ENCODE measurements at regions not wholly inside any gene's neighbourhood (a gene's known extent, or its start where the extent isn't known, plus 50 kb on each side); places are given as distances from the start of the nearest gene placed in this dataset.
"Not testable (repeated sequence)": the region's sequence is repeated elsewhere in the genome, so short reads cannot be mapped to it uniquely, and the experiment has no call there.

DNA sequence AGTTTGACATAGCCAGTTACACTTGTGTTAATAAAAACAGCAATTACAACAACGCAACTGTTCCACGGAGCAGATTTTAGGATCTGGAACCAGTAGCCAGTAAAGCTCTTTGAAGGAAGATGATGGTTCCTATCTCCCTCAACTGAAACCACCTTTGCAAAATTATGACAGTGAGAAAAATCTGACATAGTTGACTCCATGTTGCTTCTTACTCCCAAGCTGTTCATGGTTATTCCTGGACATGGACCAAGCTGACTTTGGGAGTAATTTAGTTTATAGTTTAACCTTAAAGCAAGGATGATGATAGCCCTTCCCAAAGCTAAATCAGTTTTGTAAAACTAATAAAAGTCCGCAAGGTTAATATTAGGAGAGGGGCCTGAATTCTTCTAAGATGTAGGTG is 518.0 kb upstream of the ZP4 start:
- no peak for DNase-seq (ENCODE audit: low read depth in 4 of 4, low spot score in 3 of 4)

DNA sequence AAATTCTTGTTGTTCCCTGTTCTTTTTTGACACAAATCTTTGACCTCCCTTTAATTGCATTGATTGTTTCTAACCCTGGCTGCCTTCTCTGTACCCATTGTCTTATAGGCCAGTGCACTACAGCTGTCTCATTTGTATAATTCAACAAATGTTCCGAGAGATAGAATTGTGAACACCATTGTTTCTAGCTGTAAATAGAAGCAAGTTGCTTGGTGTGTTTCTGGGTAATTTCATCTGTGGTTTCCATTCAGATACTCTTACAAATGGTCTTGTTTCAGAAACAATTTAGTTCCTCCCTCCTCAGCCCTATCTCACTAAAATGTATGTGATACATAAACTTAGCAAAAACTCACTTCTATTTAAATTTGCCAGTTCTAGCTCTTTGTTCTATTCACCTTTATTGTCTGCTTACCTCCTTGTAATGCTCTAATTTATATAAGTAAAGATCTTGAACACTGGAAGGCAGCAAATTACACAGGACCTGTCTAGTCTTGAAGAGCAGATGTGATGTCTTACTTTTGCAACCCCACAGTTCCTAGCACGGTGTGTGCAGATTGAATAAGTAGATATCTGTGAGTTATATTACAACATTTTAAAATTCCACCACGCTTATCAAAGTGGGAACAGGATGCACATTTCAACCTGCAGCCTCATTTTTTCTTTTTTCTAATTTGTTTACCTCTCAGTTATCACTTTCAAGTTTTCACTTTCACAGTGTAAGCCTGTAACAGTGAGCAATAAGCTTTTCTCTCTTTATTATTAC is 515.6 kb upstream of the ZP4 start:
- no peak for DNase-seq (ENCODE audit: low read depth in 4 of 4, low spot score in 3 of 4)

DNA sequence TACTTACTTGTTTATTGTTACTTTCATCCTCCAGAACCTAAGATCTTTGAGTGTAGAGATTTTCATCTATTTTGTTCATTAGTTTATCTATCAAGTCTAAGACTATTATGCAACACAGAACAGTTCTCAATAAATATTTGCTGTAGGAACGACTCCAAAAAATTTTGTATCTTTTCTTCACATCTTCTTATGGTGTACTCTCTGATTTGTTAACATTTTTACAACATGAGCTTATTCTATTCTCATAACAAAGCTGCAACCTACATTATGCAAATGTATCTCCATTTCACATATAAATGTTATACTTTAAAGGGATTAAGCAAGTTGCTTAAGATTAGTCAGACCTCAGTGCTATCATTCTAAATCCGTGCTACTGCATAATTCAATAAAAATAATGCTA is 514.2 kb upstream of the ZP4 start:
- DNase-seq (ENCODE audit: low read depth in 4 of 4, low spot score in 3 of 4) = no peak

DNA sequence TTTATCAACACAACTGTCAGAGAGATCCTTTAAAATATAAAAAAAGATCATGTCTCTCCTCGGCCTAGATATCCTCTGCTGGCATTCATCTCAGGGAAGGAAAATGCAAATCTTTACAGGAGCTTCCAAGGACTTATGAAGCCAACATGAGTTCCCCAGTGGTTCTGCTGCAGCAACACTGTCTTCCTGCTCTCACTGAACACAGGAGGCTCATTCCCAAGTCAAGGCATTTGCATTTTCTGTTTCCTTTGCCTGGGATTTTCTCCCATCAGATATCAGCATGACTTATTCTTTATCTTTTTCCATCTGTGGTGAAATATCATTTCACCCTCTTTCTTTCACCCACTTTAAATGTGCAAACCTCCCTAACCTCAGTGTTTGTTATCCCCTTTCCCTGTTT is 513.8 kb upstream of the ZP4 start:
- DNase-seq (ENCODE audit: low read depth in 4 of 4, low spot score in 3 of 4) = no peak

DNA sequence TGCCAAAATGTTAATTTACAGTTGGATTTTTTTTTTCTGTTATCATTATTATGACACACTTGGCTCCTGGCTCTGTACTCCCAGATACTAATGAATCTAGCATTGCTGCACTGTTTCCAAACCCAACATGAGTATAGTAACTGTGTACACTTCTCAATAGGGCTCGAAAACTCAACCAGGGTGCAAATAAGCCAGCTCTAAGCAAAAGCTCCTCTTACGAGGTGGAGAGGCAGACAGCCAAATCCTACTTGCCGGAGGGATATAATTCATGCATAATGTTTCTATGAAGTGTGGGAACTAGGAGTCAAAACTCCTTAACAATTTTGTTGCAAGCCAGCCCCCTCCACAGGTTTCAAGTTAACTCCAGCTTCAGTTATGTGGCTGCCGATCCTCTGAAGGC is 510.4 kb upstream of the ZP4 start:
- DNase-seq (ENCODE audit: low read depth in 4 of 4, low spot score in 3 of 4) = no peak

DNA sequence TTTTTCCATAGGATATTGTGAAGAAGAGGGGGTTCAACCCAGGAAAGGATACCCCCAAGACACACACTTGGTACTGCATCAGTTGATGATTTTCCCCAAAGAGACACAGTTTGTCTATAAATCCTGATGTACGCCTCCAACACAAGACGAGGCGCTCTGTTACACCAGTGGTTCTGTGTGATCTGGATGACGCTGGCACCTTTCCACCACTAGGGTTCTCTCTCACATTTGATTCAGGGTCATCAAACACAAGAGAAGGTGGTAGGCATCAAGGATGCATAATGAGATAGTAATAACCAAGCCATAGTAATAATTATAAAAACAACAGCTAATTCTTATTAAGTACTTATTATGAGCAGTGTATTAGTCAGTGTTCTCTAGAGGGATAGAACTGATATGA is 508.8 kb upstream of the ZP4 start:
- DNase-seq (ENCODE audit: low read depth in 4 of 4, low spot score in 3 of 4) = no peak

DNA sequence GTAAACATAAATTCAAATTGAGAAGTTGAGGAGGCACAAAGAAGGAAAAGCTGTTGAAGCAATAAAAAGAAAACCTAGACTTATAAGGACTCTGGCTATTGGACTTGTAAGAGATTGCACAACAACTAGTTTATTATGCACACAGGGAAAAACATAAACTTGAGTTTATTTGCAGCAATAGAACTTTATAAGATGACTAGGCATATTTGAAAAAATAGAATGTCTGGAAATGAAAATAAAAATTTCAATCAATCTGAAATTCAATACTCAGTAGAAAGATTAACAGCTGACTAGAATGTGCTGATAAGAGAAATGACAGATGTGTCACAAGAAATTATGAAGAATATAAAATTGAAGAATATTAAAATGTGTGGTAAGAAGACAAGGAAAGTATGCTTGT is 505.4 kb upstream of the ZP4 start:
- no peak for DNase-seq (ENCODE audit: low read depth in 4 of 4, low spot score in 3 of 4)

DNA sequence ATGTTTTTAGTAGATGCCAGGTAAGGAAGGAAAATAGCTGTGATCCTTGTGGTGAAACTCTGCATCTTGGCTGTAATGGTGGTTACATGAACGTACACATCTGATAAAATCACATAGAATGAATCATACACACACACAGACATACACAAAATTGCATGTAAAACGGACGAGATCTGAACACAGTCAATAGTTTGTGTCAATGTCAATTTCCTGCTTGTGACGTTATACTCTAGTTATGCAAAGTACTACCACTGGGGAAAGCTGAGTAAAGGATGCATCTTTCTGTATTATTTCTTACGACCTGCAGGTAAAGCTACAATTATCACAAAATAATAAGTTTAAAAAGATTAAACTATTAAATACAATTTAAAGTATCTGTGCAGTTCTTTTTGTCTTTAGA is 493.7 kb upstream of the ZP4 start:
- DNase-seq (ENCODE audit: low read depth in 4 of 4, low spot score in 3 of 4) = no peak

DNA sequence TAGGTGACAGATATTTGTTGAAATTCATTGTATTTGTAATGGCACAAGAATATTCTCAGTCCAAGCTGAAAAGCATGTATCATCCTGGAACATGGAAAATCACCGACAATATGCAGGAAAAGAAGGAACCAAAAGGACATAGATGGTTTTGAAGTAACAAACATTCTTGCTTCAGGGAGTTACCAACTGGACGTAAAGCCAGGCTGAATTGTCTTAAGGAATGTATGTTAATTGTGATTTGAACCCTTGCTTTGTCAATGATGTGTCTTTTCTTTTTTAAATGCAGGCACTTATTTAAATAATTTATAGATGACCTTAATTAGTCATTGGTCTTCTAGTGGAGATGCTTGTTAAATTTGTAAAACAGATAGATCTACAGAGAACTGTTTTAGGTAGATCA is 489.4 kb upstream of the ZP4 start:
- DNase-seq (ENCODE audit: low read depth in 4 of 4, low spot score in 3 of 4) = no peak

DNA sequence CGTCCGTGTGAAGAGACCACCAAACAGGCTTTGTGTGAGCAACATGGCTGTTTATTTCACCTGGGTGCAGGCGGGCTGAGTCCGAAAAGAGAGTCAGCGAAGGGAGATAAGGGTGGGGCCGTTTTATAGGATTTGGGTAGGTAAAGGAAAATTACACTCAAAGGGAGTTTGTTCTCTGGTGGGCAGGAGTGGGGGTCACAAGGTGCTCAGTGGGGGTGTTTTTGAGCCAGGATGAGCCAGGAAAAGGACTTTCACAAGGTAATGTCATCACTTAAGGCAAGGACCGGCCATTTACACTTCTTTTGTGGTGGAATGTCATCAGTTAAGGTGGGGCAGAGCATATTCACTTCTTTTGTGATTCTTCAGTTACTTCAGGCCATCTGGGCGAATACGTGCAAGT is 488.7 kb upstream of the ZP4 start:
- not testable (repeated sequence) for DNase-seq (ENCODE audit: low read depth in 4 of 4, low spot score in 3 of 4)

DNA sequence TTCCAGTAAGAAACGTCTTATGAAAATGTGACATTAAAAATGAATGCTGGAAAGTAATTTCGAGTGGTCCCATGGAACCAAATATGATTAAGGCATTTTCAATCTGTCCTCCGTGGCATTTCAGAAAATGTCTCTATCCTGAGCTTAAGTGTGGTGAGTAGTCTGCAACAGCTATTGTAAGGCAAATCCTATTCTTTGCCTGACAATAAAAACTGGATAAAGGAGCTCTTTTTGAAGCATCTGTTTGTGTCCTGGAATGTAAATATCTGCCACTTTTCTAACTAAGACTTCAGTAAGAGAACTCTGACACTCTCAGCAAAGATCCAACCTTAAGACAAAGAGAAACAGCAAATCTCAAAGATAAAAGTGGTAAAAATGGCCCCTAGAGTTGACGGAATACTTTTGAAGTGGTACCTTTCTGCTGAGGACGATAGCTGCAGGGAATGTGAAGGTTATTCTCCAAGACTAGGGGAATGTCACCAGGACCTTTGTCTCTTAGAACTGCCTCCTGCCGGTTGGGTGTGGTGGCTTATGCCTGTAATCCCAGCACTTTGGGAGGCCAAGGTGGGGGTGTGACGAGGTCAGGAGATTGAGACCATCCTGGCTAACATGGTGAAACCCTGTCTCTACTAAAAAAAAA is 486.7 kb upstream of the ZP4 start:
- no peak for DNase-seq (ENCODE audit: low read depth in 4 of 4, low spot score in 3 of 4)

DNA sequence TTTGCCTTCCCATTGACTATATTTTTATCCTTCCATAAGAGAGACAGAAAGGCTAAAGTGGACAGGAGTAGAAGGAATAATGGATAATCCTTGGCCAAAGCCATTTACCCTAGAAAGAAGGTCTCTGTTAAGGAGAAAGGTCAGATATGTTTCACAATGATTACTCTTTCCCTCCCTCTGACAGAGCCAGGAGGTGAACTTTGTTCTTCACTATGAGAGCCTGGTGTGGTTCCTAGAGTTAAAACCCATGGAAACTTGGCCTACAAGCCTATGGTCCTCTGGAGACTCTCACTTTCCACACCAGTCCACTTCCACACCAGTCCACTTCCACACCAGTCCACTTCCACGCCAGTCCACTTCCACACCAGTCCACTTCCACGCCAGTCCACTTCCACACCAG is 479.9 kb upstream of the ZP4 start:
- DNase-seq (ENCODE audit: low read depth in 4 of 4, low spot score in 3 of 4) = no peak

DNA sequence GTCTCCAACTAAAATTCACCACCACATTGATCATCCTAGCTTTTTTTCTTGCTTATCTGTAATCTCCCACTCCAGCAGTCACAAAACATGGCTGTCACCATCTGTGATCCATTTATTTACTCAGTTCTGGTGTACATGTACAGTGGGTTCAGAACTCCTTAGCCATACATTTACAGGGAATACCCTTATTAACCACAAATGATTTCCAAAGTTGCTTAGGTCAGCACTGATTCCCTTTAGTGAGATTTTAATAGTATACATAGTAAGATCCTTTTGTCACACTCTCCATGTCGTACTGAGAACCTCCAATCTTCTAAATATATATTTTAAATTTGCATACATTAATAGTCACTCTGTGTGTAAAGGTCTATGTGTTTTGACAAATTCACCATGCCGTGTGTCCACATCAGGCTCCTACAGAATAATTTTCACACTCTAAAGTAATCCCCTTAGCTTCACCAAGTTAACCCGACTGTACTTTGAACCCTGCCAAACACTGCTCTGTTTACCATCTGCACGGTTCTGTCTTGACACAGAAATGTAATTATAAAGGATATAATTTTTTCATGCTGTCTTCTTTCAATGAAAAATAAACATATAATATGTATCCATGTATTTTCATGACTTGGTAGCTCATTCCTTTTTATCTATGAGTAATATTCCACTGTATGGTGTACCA is 473.6 kb upstream of the ZP4 start:
- no peak for DNase-seq (ENCODE audit: low read depth in 4 of 4, low spot score in 3 of 4)

DNA sequence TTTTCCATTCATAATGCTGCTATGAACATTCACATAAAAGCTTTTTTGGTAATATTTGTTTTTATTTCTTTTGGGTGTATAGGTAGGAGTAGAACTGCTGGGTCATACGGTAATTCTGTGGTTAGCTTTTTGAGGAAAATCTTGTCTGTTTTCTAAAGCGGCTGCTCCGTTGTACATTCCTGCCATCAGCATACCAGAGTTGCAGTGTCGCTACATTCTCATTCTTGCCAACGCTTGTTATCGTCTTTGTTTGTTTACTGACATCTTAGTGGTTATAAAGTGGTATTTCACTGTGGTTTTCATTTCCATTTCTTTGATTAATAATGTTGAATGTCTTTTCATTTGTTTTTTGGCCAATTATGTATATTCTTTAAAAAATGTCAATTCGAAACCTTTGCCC is 469.8 kb upstream of the ZP4 start:
- DNase-seq (ENCODE audit: low read depth in 4 of 4, low spot score in 3 of 4) = no peak

DNA sequence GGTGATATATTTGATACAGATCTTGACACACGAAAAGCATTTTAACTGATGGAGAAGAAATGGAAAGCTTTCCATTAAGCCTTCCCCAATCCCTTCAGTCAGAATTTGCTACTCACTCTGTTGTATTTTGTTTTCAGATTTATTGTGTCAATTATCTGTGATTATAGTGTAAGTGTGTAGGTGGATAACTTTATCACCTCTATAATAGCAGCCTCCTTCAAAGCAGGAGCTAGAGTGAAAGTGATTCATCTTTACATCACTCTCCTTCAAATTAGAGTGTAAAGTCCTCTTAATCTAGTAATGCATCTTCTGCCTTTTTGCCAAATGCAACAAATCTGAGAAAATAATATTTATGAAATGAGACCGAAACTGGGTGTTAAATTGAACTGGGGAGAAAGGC is 459.7 kb upstream of the ZP4 start:
- DNase-seq (ENCODE audit: low read depth in 4 of 4, low spot score in 3 of 4) = no peak

DNA sequence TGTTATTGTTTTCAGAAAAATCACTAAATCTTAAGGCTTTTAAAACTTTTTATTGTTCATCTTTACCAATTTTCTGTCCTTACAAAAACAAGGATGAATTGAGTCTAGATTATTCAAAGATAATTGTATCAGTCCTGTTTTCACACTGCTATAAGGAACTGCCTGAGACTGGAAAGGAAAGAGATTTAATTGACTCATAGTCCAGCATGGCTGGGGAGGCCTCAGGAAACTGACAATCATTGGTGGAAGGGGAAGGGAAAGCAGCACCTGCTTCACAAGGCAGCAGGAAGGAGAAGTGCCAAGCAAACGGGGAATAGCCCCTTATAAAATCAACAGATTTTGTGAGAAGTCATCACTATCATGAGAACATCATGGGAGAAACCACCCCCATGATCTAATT is 455.6 kb upstream of the ZP4 start:
- no peak for DNase-seq (ENCODE audit: low read depth in 4 of 4, low spot score in 3 of 4)

DNA sequence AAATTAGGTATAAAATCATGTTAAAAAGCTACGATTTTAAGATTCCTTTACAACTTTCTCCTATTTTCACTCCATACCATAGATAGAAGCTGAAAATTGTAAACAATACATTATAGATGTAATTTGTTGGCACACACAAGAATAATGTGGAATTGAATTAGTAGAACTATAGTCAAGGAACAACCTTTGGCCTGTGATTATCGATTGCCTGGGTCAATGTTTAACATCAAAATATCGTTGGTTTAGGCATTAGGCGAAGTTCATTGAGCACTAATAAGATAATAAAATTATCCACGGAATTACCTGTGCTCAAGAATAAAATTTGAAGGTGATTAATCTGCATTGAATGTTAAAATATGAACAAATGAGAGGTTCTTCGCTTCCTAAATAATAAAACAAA is 455.1 kb upstream of the ZP4 start:
- DNase-seq (ENCODE audit: low read depth in 4 of 4, low spot score in 3 of 4) = no peak

DNA sequence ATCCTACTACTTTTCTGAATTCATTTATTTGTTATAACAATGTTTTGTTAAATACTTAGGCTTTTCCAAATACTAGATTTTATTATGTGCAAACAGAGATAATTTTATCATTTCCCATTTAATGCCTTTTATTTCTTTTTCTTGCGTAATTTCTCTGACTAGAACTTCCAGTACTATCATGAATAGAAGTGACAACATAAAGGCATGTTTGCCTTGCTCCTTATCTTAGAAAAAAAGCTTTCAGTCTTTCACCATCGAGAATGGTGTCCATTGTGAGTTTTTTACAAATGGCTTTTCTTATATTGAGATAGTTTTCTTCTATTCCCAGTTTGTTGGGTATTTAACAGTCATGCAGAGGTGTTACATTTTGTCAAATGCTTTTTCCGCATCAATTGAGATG is 453.1 kb upstream of the ZP4 start:
- no peak for DNase-seq (ENCODE audit: low read depth in 4 of 4, low spot score in 3 of 4)

DNA sequence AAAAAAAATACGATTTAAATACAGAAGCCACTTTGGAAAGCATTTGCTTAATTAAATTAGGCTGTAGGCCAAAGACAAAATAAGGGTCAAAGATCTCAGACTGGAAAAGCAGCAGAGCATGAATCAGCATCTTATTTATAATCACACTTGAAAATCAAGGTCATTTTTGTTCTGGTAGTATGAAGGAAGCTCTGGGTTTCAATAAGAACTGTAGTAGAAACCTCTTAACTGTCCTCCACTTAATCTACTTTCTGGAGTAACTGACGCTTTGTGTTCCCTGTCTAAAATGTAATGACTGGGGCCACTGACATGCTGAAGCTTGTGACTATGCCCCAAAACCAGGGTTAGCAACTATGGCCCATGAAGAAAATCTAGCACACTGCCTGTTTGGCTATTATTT is 450.7 kb upstream of the ZP4 start:
- DNase-seq (ENCODE audit: low read depth in 4 of 4, low spot score in 3 of 4) = no peak

DNA sequence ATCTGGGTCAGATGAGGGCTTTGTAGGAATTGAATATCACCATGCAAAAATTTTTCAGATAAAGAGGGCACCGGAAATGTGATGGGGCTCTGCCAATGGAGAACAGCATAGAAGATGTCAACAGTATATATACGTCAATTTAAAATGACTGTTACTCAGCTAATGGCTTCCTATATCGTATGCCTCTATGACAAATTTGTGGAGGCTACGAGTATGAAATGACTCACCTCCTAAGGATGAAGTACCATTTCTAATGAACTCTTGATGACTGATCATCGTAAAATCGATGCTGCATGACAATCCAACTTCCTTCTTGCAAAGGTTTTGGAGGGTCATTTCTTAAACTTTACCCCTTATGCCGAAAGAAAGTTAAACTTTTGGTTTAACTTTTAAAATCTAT is 450.3 kb upstream of the ZP4 start:
- no peak for DNase-seq (ENCODE audit: low read depth in 4 of 4, low spot score in 3 of 4)

DNA sequence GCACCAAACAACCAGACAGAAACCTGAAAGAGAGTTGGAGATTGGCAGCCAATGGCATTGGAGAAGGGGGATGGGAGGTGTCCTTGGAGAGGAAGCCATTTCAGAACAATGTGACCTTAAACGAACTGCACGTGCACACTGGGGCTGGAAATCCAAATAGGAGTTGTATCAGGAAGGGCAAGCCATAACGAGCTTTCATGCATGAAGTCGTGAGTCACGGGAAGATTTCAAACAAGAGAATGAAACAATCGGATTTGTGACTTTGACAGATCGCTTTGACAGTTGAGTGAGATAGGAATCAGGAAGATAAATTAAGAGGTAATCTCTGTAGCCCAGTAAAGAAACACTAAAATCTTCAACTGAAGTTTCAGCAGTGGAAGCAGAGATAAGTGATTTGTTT is 445.8 kb upstream of the ZP4 start:
- no peak for DNase-seq (ENCODE audit: low read depth in 4 of 4, low spot score in 3 of 4)

DNA sequence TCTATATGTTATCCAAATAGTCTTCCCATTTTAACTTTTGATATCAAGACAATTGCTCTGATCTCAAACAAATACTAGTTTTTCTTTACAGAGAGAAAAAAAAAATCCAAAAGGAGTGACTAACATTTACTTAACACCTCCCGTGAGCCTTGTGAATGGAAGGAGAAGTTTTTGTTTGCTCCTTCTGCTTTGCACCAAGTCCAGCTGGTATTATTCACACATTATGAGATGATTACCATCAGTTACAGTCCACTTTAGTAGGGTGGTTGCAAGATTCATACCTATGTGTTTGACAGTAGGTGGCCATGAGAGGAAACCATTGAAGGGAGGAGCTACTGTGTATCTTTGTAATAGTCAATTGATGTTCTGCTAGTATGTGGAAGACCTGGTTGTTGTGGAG is 443.4 kb upstream of the ZP4 start:
- no peak for DNase-seq (ENCODE audit: low read depth in 4 of 4, low spot score in 3 of 4)

All from left renal pelvis (tissue), 4 donors.